Stimulated activated CD4-positive, alpha-beta T cell treated with anti-CD3 and anti-CD28 coated beads, Interleukin-1b, Interleukin-23, amount 100 ng/mL, for 4 hours (primary cell): ENCODE measurements at regions not wholly inside any gene's neighbourhood (a gene's known extent, or its start where the extent isn't known, plus 50 kb on each side); places are given as distances from the start of the nearest gene placed in this dataset.
"Not testable (repeated sequence)": the region's sequence is repeated elsewhere in the genome, so short reads cannot be mapped to it uniquely, and the experiment has no call there.

ENCODE experiments used
- DNase-seq, 2 donors: peaks; one replicate each; pipeline ENCODE4 v3.0.0-alpha.2; 2020; ENCODE audit warnings: low read depth in 2 of 2

- no peak for DNase-seq
Measured at GRCh38 chr4:57184378-57185029, 74.3 kb upstream of the IGFBP7 start.

- no peak for DNase-seq
Measured at GRCh38 chr4:57182132-57182874, 72.1 kb upstream of the IGFBP7 start.

GRCh38 chr4:57173136-57173535, 63.0 kb upstream of the IGFBP7 start:
- not testable (repeated sequence) for DNase-seq

GRCh38 chr4:57172065-57172464, 61.9 kb upstream of the IGFBP7 start:
- no peak for DNase-seq

GRCh38 chr4:57168982-57169381, 58.8 kb upstream of the IGFBP7 start:
- no peak for DNase-seq

GRCh38 chr4:57163530-57164459, 53.6 kb upstream of the IGFBP7 start:
- DNase-seq = peak; percentile 51 to 71

GRCh38 chr4:57162499-57163019, 52.4 kb upstream of the IGFBP7 start:
- DNase-seq = no peak
